SK-N-SH treated with all-trans-retinoic acid at 6 μM for 48 hours (cell line): ENCODE measurements at regions not wholly inside any gene's neighbourhood (a gene's known extent, or its start where the extent isn't known, plus 50 kb on each side); places are given as distances from the start of the nearest gene placed in this dataset.

Experiments used
- ATAC-seq: fragments of 200-7000 bp; cut with Tn5 transposase; 3 replicates; pipeline ENCODE4 v1.9.1; 2020; ENCODE audit warnings: mild to moderate bottlenecking, moderate library complexity
- ARNTL ChIP-seq: fragments of 450-650 bp; formaldehyde crosslinking; IDR thresholded peaks from 2 replicates; pipeline ENCODE4 v1.5.0; 2020; ENCODE audit warnings: low read depth, mild to moderate bottlenecking, moderate library complexity, borderline replicate concordance
- BACH2 ChIP-seq: fragments of 250-450 bp; sonication (Bioruptor Pico); IDR thresholded peaks from 2 replicates; pipeline ENCODE4 v1.9.0; 2021; ENCODE audit warnings: mild to moderate bottlenecking, borderline replicate concordance
- CSDC2 ChIP-seq: fragments of 250-450 bp; sonication (Bioruptor Pico); IDR thresholded peaks from 2 replicates; pipeline ENCODE4 v1.5.0; 2020; ENCODE audit warnings: mild to moderate bottlenecking, moderate library complexity
- ESRRG ChIP-seq: fragments of 250-450 bp; sonication (Bioruptor Pico); IDR thresholded peaks from 2 replicates; pipeline ENCODE4 v1.6.1; 2021; ENCODE audit warnings: mild to moderate bottlenecking
- GLIS3 ChIP-seq: fragments of 250-450 bp; sonication (Bioruptor Pico); IDR thresholded peaks from 2 replicates; pipeline ENCODE4 v1.5.0; 2020; ENCODE audit warnings: mild to moderate bottlenecking, moderate library complexity
- ISL1 ChIP-seq: fragments of 250-450 bp; sonication (Bioruptor Pico); IDR thresholded peaks from 2 replicates; pipeline ENCODE4 v2.1.2; 2022; ENCODE audit warnings: mild to moderate bottlenecking, moderate library complexity
- OSR1 ChIP-seq: fragments of 250-450 bp; sonication (Bioruptor Pico); IDR thresholded peaks from 2 replicates; pipeline ENCODE4 v1.8.0; 2022; ENCODE audit warnings: moderate library complexity, mild to moderate bottlenecking, inconsistent platforms
- PPARA ChIP-seq: fragments of 250-450 bp; sonication (Bioruptor Pico); IDR thresholded peaks from 2 replicates; pipeline ENCODE4 v1.5.0; 2020; ENCODE audit warnings: mild to moderate bottlenecking, borderline replicate concordance
- RARB ChIP-seq: fragments of 250-450 bp; sonication (Bioruptor Pico); IDR thresholded peaks from 2 replicates; pipeline ENCODE4 v1.8.0; 2021; ENCODE audit warnings: mild to moderate bottlenecking, moderate library complexity
- SNAI2 ChIP-seq: fragments of 250-450 bp; sonication (Bioruptor Pico); IDR thresholded peaks from 2 replicates; pipeline ENCODE4 v1.5.0; 2020; ENCODE audit warnings: mild to moderate bottlenecking, moderate library complexity
- TCF4 ChIP-seq: fragments of 250-450 bp; sonication (Bioruptor Pico); IDR thresholded peaks from 2 replicates; pipeline ENCODE4 v1.8.0; 2021; ENCODE audit warnings: mild to moderate bottlenecking, moderate library complexity, borderline replicate concordance
- TOX ChIP-seq: fragments of 250-450 bp; sonication (Bioruptor Pico); IDR thresholded peaks from 2 replicates; pipeline ENCODE4 v1.8.0; 2021; ENCODE audit warnings: mild to moderate bottlenecking, moderate library complexity, borderline replicate concordance
- ZC3H10 ChIP-seq: fragments of 250-450 bp; sonication (Bioruptor Pico); IDR thresholded peaks from 2 replicates; pipeline ENCODE4 v1.5.1; 2021; ENCODE audit warnings: mild to moderate bottlenecking, moderate library complexity
- ZFP3 ChIP-seq: fragments of 250-450 bp; sonication (Bioruptor Pico); IDR thresholded peaks from 2 replicates; pipeline ENCODE4 v1.5.0; 2020; ENCODE audit warnings: mild to moderate bottlenecking, moderate library complexity
- ZFP30 ChIP-seq: fragments of 450-650 bp; formaldehyde crosslinking; IDR thresholded peaks from 2 replicates; pipeline ENCODE4 v1.5.0; 2022; ENCODE audit warnings: mild to moderate bottlenecking, moderate library complexity
- ZNF565 ChIP-seq: fragments of 450-650 bp; formaldehyde crosslinking; conservative IDR thresholded peaks from 2 replicates; pipeline ENCODE4 v1.5.0; 2020; ENCODE audit warnings: low read depth, mild to moderate bottlenecking, moderate library complexity
- ZNF8 ChIP-seq: fragments of 450-650 bp; formaldehyde crosslinking; IDR thresholded peaks from 2 replicates; pipeline ENCODE4 v1.5.0; 2020; ENCODE audit warnings: mild to moderate bottlenecking, moderate library complexity
- TF ChIP-seq, protein P1 (sequence below): fragments of 250-450 bp; sonication (Bioruptor Pico); IDR thresholded peaks from 2 replicates; pipeline ENCODE4 v1.5.1; 2020; ENCODE audit warnings: low read depth, mild to moderate bottlenecking, moderate library complexity
- TF ChIP-seq, protein P2 (sequence below): fragments of 250-450 bp; sonication (Bioruptor Pico); IDR thresholded peaks from 2 replicates; pipeline ENCODE4 v1.8.0; 2021; ENCODE audit warnings: low read depth, mild to moderate bottlenecking, moderate library complexity, borderline replicate concordance
- TF ChIP-seq, protein P3 (sequence below): fragments of 250-450 bp; sonication (Bioruptor Pico); IDR thresholded peaks from 2 replicates; pipeline ENCODE4 v1.5.0; 2020; ENCODE audit warnings: mild to moderate bottlenecking, moderate library complexity
- TF ChIP-seq, protein P4 (sequence below): fragments of 250-450 bp; sonication (Bioruptor Pico); IDR thresholded peaks from 2 replicates; pipeline ENCODE4 v1.5.1; 2021; ENCODE audit warnings: mild to moderate bottlenecking, moderate library complexity
- TF ChIP-seq, protein P5 (sequence below): fragments of 250-450 bp; sonication (Bioruptor Pico); IDR thresholded peaks from 2 replicates; pipeline ENCODE4 v1.8.0; 2020; ENCODE audit warnings: mild to moderate bottlenecking, moderate library complexity, borderline replicate concordance

DNA sequence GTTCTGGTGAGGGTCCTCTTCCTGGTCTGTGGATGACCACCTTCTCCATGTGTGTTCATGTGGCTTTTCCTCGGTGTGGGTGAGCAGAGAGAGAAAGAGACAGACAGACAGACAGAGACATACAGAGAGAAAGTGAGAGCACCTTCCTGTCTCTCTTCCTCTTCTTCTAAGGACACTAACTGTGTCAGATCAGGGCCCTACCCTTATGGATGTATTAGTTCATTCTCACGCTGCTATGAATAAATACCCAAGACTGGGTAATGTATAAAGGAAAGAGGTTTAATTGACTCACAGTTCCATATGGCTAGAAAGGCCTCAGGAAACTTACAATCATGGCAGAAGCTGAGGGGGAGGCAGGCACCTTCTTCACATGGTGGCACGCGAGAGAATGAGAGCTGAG is 131.5 kb upstream of the ZNF648 start:
- no peak for ATAC-seq
- TF ChIP-seq GLIS3 (CRISPR knock-in tag) = no peak
- no peak for TF ChIP-seq ZNF8 (CRISPR knock-in tag)
- TF ChIP-seq OSR1 = no peak
- TF ChIP-seq RARB (CRISPR knock-in tag) = no peak
- no peak for TF ChIP-seq ARNTL
- TF ChIP-seq ZFP3 (CRISPR knock-in tag) = no peak
- TF ChIP-seq, protein P1, sequence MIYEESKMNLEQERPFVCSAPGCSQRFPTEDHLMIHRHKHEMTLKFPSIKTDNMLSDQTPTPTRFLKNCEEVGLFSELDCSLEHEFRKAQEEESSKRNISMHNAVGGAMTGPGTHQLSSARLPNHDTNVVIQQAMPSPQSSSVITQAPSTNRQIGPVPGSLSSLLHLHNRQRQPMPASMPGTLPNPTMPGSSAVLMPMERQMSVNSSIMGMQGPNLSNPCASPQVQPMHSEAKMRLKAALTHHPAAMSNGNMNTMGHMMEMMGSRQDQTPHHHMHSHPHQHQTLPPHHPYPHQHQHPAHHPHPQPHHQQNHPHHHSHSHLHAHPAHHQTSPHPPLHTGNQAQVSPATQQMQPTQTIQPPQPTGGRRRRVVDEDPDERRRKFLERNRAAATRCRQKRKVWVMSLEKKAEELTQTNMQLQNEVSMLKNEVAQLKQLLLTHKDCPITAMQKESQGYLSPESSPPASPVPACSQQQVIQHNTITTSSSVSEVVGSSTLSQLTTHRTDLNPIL (CRISPR knock-in tag) = no peak
- TF ChIP-seq, protein P2, sequence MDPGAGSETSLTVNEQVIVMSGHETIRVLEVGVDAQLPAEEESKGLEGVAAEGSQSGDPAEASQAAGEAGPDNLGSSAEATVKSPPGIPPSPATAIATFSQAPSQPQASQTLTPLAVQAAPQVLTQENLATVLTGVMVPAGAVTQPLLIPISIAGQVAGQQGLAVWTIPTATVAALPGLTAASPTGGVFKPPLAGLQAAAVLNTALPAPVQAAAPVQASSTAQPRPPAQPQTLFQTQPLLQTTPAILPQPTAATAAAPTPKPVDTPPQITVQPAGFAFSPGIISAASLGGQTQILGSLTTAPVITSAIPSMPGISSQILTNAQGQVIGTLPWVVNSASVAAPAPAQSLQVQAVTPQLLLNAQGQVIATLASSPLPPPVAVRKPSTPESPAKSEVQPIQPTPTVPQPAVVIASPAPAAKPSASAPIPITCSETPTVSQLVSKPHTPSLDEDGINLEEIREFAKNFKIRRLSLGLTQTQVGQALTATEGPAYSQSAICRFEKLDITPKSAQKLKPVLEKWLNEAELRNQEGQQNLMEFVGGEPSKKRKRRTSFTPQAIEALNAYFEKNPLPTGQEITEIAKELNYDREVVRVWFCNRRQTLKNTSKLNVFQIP (CRISPR knock-in tag) = no peak
- TF ChIP-seq ZC3H10 (CRISPR knock-in tag) = no peak
- TF ChIP-seq, protein P3, sequence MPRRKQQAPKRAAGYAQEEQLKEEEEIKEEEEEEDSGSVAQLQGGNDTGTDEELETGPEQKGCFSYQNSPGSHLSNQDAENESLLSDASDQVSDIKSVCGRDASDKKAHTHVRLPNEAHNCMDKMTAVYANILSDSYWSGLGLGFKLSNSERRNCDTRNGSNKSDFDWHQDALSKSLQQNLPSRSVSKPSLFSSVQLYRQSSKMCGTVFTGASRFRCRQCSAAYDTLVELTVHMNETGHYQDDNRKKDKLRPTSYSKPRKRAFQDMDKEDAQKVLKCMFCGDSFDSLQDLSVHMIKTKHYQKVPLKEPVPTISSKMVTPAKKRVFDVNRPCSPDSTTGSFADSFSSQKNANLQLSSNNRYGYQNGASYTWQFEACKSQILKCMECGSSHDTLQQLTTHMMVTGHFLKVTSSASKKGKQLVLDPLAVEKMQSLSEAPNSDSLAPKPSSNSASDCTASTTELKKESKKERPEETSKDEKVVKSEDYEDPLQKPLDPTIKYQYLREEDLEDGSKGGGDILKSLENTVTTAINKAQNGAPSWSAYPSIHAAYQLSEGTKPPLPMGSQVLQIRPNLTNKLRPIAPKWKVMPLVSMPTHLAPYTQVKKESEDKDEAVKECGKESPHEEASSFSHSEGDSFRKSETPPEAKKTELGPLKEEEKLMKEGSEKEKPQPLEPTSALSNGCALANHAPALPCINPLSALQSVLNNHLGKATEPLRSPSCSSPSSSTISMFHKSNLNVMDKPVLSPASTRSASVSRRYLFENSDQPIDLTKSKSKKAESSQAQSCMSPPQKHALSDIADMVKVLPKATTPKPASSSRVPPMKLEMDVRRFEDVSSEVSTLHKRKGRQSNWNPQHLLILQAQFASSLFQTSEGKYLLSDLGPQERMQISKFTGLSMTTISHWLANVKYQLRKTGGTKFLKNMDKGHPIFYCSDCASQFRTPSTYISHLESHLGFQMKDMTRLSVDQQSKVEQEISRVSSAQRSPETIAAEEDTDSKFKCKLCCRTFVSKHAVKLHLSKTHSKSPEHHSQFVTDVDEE (CRISPR knock-in tag) = no peak
- TF ChIP-seq, protein P4, sequence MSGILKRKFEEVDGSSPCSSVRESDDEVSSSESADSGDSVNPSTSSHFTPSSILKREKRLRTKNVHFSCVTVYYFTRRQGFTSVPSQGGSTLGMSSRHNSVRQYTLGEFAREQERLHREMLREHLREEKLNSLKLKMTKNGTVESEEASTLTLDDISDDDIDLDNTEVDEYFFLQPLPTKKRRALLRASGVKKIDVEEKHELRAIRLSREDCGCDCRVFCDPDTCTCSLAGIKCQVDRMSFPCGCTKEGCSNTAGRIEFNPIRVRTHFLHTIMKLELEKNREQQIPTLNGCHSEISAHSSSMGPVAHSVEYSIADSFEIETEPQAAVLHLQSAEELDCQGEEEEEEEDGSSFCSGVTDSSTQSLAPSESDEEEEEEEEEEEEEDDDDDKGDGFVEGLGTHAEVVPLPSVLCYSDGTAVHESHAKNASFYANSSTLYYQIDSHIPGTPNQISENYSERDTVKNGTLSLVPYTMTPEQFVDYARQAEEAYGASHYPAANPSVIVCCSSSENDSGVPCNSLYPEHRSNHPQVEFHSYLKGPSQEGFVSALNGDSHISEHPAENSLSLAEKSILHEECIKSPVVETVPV = no peak
- no peak for TF ChIP-seq SNAI2 (CRISPR knock-in tag)
- no peak for TF ChIP-seq ISL1
- TF ChIP-seq, protein P5, sequence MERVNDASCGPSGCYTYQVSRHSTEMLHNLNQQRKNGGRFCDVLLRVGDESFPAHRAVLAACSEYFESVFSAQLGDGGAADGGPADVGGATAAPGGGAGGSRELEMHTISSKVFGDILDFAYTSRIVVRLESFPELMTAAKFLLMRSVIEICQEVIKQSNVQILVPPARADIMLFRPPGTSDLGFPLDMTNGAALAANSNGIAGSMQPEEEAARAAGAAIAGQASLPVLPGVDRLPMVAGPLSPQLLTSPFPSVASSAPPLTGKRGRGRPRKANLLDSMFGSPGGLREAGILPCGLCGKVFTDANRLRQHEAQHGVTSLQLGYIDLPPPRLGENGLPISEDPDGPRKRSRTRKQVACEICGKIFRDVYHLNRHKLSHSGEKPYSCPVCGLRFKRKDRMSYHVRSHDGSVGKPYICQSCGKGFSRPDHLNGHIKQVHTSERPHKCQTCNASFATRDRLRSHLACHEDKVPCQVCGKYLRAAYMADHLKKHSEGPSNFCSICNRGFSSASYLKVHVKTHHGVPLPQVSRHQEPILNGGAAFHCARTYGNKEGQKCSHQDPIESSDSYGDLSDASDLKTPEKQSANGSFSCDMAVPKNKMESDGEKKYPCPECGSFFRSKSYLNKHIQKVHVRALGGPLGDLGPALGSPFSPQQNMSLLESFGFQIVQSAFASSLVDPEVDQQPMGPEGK = no peak

DNA sequence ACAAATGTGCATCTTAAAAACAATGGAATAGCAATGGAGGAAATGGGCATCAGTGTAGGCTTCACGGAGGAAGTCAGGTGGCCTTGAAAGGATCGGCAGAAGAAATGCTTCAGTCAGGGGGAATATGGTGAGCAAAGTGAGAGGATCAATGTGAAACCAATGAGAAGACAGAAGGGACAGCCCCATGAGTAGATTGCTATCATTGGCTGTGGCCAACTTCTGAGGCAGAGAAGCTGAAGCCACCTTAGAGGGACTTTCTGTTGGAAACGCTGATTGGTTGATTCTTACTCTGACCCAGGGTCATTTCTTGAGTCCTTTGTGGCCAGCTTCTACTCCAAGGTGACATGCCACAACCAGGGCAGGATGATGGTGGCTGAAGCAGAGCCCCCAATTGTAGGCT is 130.7 kb upstream of the ZNF648 start:
- TF ChIP-seq ISL1 (no peak), ZC3H10 (CRISPR knock-in tag) (no peak)
- TF ChIP-seq, protein P2 (CRISPR knock-in tag) = no peak
- no peak for ATAC-seq

DNA sequence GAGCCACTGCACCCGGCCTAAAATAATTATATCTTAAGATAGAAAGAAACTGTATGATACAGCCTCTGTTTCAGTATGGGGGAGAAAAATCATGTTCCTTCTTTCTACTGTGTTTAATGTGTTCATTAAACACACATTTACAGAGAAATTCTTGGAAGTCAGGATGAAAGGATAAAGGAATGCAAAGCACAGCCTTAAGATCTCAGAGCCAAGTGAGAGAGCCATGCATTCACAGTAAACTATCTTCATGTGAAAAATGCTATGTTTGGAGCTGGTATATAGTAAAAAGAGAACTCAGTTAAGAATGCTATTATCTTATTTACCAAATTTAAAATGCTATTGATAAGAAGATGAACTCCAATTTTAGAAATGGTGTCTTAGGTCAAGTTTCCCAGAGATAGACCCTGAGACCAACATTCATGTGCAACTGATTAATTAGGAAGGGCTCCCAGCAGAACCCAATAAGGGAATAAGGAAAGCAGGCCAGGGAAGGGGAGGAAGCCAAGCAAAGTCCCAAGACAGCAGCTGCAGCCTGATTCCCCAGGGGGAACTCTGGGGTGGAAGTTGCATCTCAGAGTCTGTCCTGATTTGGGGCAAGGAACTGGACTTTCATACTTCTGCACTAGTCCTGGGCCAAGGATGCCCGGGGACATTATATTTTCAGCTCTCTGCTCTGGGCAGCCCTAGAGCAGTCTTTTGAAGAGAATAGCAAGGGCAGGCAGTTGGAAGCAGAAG is 130.0 kb upstream of the ZNF648 start:
- no peak for ATAC-seq
- TF ChIP-seq ISL1 = no peak
- TF ChIP-seq, protein P2 (CRISPR knock-in tag) = no peak
- TF ChIP-seq TCF4 (CRISPR knock-in tag) = no peak
- TF ChIP-seq ARNTL = no peak
- no peak for TF ChIP-seq GLIS3 (CRISPR knock-in tag)
- TF ChIP-seq RARB (CRISPR knock-in tag) = no peak
- TF ChIP-seq BACH2 (CRISPR knock-in tag) = no peak
- no peak for TF ChIP-seq OSR1
- no peak for TF ChIP-seq ESRRG
- no peak for TF ChIP-seq ZFP3 (CRISPR knock-in tag)
- no peak for TF ChIP-seq ZNF8 (CRISPR knock-in tag)
- TF ChIP-seq CSDC2 (CRISPR knock-in tag) = no peak
- no peak for TF ChIP-seq SNAI2 (CRISPR knock-in tag)
- TF ChIP-seq PPARA (CRISPR knock-in tag) = no peak
- TF ChIP-seq ZNF565 (CRISPR knock-in tag) = no peak
- TF ChIP-seq, protein P1 (CRISPR knock-in tag) = no peak
- TF ChIP-seq TOX = no peak
- no peak for TF ChIP-seq ZFP30 (CRISPR knock-in tag)
